ENCODE measurements at regions not wholly inside any gene's neighbourhood (a gene's known extent, or its start where the extent isn't known, plus 50 kb on each side); places are given as distances from the start of the nearest gene placed in this dataset.

- Histone ChIP-seq H3K4me2 (ENCODE audit: low read length) (no peak overlapping the region), H2AFZ (ENCODE audit: low read length) (no peak overlapping the region), H3K27ac (ENCODE audit: low read depth, low read length, poor library complexity, severe bottlenecking) (no peak overlapping the region), H3K4me1 (ENCODE audit: insufficient read depth, low read length, severe bottlenecking) (peaks cover under 1% of the 10 kb centered on the region), H3K9ac (ENCODE audit: low read length) (no peak overlapping the region), H3K9me3 (ENCODE audit: low read length) (peaks cover 4% of the 10 kb centered on the region), H3K4me3 (ENCODE audit: low read depth, low read length, poor library complexity, severe bottlenecking) (no peak overlapping the region), H3K79me2 (ENCODE audit: insufficient read depth, low read length) (no peaks in the 10 kb centered on the region), H3K36me3 (ENCODE audit: insufficient read depth, low read length) (no peaks in the 10 kb centered on the region), H3K27me3 (ENCODE audit: insufficient read depth, low read length) (no peaks in the 10 kb centered on the region), H3K9me2 (ENCODE audit: low read depth, low read length) (no peaks in the 10 kb centered on the region; the same call in 1 of the 2 replicates), H4K20me1 (ENCODE audit: insufficient read depth, low read length) (no peaks in the 10 kb centered on the region), H3F3A (ENCODE audit: insufficient read depth, low read length) (no peaks in the 10 kb centered on the region)
- no peak for TF ChIP-seq EZH2 (IDR thresholded peaks at IDR 0.05; ENCODE audit: borderline replicate concordance, low read length)
- TF ChIP-seq CTCF (IDR thresholded peaks at IDR 0.05; ENCODE audit: low read length): no peak
These were observed 56.7 kb upstream of the RNF7 start for GRCh38 chr3:141681390-141681780.

GRCh38 chr3:141682007-141682406 is 56.1 kb upstream of the RNF7 start:
- H2AFZ ChIP-seq (ENCODE audit: low read length): no peak overlapping the region
- peaks cover 2% of the 10 kb centered on the region for H3K9me3 ChIP-seq (ENCODE audit: low read length)
- H3K4me1 ChIP-seq (ENCODE audit: insufficient read depth, low read length, severe bottlenecking): peaks cover 7% of the 10 kb centered on the region
- no peaks in the 10 kb centered on the region for H3K79me2 ChIP-seq (ENCODE audit: insufficient read depth, low read length)
- no peaks in the 10 kb centered on the region for H3K27me3 ChIP-seq (ENCODE audit: insufficient read depth, low read length)
- H4K20me1 ChIP-seq (ENCODE audit: insufficient read depth, low read length): no peaks in the 10 kb centered on the region
- H3K27ac ChIP-seq (ENCODE audit: low read depth, low read length, poor library complexity, severe bottlenecking): no peak overlapping the region
- H3K9ac ChIP-seq (ENCODE audit: low read length): no peak overlapping the region
- H3K36me3 ChIP-seq (ENCODE audit: insufficient read depth, low read length): no peaks in the 10 kb centered on the region
- H3K9me2 ChIP-seq (ENCODE audit: low read depth, low read length): no peaks in the 10 kb centered on the region; the same call in 1 of the 2 replicates
- H3F3A ChIP-seq (ENCODE audit: insufficient read depth, low read length): no peaks in the 10 kb centered on the region
- TF ChIP-seq CTCF (IDR thresholded peaks at IDR 0.05; ENCODE audit: low read length) (no peak), EZH2 (IDR thresholded peaks at IDR 0.05; ENCODE audit: borderline replicate concordance, low read length) (no peak)
- no peak overlapping the region for H3K4me3 ChIP-seq (ENCODE audit: low read depth, low read length, poor library complexity, severe bottlenecking)
- no peak overlapping the region for H3K4me2 ChIP-seq (ENCODE audit: low read length)

- Histone ChIP-seq H3F3A (ENCODE audit: insufficient read depth, low read length) (no peaks in the 10 kb centered on the region), H3K9me3 (ENCODE audit: low read length) (no peaks in the 10 kb centered on the region), H3K4me1 (ENCODE audit: insufficient read depth, low read length, severe bottlenecking) (peaks cover 7% of the 10 kb centered on the region), H3K27me3 (ENCODE audit: insufficient read depth, low read length) (no peaks in the 10 kb centered on the region), H3K4me2 (ENCODE audit: low read length) (no peak overlapping the region), H2AFZ (ENCODE audit: low read length) (no peak overlapping the region), H3K9ac (ENCODE audit: low read length) (no peak overlapping the region), H3K27ac (ENCODE audit: low read depth, low read length, poor library complexity, severe bottlenecking) (no peak overlapping the region), H3K9me2 (ENCODE audit: low read depth, low read length) (no peaks in the 10 kb centered on the region), H4K20me1 (ENCODE audit: insufficient read depth, low read length) (no peaks in the 10 kb centered on the region), H3K79me2 (ENCODE audit: insufficient read depth, low read length) (no peaks in the 10 kb centered on the region), H3K4me3 (ENCODE audit: low read depth, low read length, poor library complexity, severe bottlenecking) (no peak overlapping the region), H3K36me3 (ENCODE audit: insufficient read depth, low read length) (no peaks in the 10 kb centered on the region)
- TF ChIP-seq EZH2 (IDR thresholded peaks at IDR 0.05; ENCODE audit: borderline replicate concordance, low read length) (no peak), CTCF (IDR thresholded peaks at IDR 0.05; ENCODE audit: low read length) (no peak)
These were observed 55.2 kb upstream of the RNF7 start for GRCh38 chr3:141682921-141683320.
